NCI-H1694 treated with DMSO at 0.1 percent for 48 hours (cell line): ENCODE measurements at regions not wholly inside any gene's neighbourhood (a gene's known extent, or its start where the extent isn't known, plus 50 kb on each side); places are given as distances from the start of the nearest gene placed in this dataset.

Experiments
- DNase-seq: peaks from one replicate; lab custom pipeline; 2025; lab: John Stamatoyannopoulos, UW

DNA sequence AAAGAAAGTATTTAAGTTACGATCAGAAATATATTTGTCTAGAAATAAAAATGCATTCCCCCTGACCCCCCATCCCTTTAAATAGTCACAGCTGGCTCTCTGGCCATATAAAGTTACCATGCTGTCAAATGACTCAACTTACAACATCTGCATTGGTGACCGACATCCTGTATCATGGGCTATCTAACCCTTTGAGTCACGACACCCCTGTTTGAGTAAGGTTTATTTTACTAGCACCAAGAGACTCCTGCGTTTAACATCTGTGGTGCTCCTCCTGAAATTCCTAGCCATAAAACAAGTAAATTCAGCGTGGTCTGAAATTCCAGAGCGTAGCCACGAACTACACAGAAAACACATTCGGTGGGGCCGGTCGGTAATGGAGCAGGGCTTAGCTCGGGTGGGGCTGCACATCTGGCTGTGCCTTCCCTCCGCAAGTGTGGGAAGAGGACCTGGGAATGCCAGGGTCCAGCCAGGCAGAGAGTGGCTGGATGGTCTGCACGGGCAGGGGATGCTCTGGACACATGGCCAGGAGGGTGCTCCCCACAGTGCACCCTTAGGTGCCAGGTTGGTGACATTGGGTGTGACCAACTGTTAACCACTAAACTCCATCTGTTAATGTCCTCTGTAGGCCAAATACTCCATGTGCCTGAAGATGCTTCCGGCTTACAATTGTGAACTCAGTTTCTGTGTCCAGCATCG is 53.0 kb upstream of the CLDN14 start:
- no peak for DNase-seq

DNA sequence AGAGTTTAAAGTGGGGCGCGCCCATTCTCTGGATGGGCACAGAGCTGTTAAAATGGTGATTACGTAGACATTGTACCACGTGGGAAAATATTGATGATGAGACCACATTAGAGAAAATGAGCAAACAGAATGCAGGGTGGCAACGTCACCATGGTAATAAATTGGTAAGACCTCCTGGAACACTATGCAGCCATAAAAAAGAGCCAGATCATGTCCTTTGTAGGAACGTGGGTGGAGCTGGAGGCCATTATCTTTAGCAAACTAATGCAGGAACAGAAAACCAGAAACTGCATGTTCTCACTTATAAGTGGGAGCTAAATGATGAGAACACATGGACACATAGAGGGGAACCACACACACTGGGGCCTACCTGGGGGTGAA is 53.5 kb upstream of the CLDN14 start:
- DNase-seq, result no peak

DNA sequence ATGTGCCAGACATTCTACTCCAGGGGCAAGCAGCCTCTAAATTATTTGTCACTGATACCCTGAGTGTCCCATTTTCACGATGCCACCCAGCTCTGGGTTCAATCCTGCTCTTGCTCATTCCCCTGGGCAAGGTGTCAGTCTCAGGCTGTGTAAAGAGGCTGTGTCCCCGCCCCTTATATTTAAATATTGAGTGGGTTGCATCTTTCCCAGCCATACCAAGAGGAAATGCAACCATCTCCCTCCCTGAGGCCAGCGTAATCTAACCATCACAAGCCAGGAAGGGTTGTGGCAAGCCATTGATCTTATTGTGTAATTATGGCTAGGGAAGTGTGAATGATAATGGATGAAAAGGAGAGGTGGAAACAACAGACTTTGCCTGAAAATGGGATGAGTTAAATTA is 54.7 kb upstream of the CLDN14 start:
- no peak for DNase-seq

DNA sequence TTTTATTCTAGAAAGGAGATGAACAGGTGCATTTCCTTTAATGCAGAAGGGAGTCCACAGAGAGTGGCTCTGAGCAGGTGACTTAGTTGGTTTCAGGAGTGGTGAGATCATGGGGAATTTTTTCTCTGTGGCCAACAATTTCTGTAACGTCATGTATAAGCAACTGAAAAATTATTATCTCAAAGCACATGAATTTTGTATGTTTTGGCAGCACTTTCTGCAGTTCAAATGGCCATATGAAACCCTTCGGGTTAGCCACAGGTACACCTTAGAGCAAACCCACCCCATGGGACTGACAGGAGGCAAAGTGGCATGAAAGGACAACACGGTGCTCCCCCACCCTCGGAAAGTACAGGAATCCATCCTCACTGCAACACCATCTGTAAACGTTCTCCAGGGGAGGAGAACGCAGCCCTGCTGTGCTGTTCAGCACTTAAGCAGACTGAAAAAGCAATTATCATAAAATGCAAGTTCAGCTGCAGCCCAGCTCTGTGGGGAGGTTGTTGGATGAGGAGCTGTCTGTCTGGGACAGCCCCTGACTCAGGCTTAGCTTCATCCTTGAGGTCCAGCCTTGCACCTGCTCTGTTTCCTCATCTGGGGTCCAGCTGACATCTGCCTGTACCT is 55.8 kb upstream of the CLDN14 start:
- no peak for DNase-seq

DNA sequence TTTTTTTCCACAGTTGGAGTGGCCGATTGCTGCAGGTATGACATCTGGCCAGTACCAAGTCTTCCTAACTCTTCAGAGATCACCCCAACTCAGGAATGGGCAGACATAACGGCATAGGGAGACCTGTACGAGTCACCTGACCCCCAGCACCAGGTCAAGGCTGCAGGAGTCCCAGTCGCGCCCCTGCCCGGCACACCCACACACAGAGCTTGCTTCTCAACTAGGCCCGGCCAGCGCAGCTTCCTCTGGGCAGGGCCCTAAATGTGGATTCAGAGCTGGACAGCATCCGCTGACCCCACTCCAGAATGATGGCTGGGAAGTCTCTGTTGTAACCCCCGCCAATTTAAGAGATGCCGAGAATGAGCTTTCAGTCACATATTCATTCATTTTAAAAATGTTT is 58.8 kb upstream of the CLDN14 start:
- no peak for DNase-seq

DNA sequence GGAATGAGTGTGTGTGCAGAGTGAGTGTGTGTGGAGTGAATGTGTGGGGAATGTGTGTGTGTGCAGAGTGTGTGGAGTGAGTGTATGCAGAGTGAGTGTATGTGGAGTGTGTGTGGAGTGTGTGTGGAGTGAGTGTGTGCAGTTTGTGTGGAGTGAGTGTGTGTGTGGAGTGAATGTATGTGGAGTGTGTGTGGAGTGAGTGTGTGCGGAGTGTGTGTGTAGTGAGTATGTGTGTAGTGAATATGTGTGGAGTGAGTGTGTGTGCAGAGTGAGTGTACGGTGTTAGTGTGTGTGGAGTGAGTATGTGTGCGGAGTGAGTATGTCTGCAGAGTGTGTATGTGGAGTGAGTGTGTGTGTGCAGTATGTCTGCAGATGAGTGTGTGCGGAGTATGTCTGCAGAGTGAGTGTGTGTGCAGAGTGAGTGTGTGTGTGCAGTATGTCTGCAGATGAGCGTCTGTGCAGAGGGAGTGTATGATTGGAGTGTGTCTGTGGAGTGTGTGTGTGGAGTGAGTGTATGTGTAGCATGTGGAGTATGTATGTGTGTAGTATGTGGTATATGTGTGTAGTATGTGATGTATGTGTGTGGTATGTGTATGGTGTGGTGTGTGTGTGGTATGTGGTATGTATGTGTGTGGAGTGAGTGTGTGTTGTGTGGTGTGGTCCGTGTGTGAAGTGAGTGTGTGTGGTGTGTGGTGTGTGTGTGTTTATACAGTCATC is 59.7 kb upstream of the CLDN14 start:
- no peak for DNase-seq

DNA sequence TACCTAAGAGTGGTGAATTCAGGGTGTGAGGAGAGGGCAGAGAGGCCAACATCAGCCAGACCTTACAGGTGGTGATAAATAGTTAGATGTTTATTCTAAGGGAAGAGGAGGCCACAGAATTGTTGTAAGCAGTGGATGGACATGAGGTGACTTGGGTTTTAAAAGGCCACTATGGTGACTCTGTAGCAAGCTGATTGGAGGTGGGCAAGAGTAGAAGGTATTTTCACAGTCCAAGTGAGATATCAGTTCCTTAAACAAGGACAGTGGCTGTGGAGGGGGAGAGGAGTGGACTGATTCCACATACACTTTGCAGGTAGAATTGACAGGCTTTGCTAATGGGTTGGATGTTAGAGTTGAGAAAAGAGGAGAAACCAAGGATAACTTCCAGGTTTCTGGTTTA is 60.8 kb upstream of the CLDN14 start:
- DNase-seq, result no peak

DNA sequence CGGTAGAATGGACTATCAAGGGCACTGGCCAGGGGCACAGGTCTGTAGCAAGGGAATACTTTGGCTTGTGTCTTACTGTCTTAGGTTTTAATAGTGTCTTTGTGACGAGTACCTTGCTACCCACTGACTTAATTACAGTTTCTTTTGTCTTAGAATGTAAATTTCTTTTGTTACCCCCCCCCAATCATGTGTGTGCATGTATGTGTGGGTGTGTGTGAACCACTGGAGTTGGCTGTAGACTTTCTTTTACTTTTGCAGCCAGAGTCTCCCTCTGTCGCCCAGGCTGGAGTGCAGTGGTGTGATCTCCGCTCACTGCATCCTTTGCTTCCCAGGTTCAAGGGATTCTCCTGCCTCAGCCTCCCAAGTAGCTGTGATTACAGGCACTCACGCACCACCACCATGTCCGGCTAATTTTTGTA is 61.8 kb upstream of the CLDN14 start:
- no peak for DNase-seq

DNA sequence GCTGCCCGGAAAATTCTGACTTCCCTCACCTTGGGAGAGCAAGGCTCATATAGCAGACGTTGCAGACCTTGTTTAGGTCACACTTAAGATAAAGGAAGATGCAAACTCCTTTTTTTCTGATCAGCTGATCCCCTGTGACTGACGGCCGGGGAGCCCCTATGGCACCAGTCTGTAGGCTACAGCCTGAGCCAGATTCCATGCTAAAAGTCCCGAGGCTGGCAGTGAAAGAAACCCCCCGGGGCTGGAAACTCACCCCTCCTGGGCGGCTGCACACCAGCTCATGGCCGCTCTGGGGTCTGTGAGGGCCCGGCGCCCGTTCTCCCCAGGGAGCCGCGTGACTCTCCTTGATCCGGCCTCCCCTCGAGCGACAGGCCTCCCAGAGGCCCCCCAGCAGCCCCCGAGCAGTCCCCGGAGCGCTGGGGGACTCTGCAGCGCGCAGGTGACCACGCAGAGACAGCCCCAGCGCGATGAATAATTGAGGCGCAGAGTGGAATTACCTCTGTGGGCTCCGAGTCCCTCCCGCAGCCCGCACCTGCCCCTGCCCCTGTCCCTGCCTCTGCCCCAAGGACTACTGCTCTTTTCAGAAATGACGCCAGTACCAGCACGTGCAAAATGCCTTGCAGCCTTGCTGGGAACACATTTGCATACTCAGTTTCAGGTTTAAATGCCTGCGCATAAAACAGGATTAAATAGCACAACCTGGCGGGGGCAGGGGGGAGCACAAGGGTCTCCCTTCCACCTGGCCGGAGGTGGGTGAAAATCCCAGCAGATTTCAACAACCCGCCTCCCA is 62.6 kb upstream of the CLDN14 start:
- no peak for DNase-seq

DNA sequence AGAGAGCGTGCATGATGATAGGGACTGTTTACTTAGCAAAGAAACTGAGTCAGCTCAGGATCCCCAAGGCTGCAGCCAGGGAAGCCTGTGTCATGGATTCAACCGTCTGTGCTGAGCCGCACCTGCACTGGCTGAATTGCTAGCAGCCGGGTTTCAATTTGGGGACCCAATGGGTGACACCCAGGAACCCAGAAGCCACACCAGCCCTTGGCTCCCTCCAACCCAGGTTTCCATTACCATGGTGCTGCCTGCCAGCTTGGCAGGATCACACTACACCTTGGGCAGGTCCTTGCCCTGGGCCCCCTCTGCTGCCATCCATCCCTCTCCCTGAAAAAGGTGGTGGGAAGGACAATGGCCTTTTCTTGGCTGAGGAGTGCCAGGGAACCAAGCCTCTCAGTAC is 64.0 kb upstream of the CLDN14 start:
- no peak for DNase-seq

DNA sequence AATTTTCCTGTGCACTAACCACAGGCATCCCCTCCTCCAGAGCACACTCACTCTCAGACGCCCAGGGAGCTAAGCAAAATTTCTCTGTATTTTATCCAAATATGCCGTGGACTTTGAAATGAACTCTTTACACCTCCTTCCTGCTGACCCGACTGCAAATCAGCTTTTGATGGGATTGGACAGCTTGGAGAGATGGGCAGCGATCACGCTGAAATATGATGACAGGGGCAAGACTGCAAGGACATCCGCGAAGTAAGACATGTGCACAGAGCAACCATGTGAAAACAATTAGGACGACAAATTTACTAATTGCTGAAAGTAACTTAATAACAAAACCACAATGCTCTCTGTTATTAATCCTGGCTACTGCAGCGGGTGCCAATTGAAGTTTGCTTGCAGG is 64.6 kb upstream of the CLDN14 start:
- no peak for DNase-seq

DNA sequence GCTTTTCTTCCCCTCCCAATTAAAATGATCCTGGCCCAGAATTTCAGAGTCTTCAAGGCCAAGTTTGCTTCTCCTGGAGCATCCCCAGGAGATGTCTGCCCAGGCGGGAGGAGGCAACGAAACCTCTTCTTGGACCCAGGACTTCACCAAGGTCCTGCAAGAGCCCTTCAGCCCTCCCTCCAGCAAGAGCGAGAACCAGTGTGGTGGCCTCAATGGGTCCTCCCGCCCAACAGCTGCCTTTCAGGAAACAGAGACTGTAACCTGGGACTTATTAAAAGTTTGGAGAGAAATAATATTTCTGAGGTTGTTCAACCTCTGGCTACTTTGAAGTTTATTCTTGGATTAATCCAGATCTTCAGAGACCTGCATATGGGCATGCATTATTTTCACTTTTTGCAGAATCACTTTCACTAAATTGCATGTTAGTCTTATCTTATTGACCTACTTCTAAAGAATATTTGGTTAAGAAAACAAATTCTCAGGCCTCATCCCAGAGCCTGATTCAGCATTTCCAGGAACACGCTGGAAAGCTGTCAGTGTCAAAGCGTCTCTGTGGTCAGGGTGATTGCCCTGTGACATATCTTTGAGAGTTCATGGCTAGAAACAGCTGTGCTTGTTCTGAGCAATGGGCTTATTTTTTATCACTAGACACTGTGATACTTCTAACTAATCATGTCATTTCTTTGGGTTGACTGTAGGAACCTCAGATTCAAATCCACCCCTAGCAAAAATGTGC is 66.0 kb upstream of the CLDN14 start:
- DNase-seq, result no peak

DNA sequence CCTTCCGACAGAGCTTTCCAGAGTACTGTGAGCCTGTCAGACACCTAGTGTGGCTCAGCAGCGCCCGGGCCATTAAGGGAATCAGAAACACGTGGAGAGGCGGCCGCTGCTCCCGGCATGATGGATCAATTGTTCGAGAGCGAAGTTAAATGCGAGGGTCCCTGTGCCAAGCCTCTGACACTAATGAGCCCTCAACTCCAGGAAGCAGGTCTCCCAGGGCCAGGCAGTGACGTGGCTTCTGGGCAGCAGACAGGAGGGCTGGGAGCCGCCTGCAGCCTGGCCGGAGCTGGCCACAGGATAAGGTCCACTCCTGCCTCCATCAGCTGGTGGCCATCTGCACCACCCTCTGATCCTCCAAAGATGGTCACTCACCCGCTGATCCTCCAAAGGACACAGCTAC is 67.5 kb upstream of the CLDN14 start:
- DNase-seq, result no peak

DNA sequence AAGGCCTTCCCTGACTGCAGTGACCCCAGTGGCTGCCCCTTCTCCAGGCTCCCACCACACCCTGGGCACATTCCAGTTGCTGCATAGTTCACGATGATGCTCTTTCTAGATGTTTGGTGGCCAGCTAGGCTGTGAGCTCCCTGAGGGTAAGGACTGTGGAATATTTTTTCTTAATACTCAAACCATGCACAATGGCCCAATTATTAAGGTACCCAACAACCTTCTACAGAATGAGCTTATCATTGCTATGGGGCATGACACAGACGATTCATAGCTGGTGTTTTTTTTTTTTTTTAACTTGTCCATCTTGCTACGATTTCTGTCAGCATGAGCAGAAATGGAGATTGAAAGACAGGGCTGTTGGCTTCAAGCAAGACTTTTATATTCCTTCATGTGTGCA is 68.9 kb upstream of the CLDN14 start:
- DNase-seq, result no peak

DNA sequence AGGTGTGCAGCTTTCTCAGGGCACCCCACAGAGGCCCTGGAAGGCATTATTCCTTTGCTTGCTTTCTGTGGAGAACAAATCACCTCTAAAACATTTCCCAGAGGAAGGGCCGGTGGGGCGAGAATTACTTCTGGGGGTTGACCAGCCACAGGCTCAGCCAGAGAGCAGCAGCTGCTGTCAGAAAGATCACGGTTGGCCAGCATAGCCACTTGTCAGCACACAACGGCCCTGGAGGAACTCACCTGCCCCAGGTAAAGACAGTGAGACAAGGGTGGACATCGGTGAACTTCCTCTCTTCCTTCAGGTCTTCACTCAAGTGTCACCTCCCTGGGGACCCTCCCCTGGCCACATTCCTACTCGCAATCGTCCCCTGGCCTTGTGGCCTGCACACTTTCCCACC is 69.5 kb upstream of the CLDN14 start:
- DNase-seq, result no peak

DNA sequence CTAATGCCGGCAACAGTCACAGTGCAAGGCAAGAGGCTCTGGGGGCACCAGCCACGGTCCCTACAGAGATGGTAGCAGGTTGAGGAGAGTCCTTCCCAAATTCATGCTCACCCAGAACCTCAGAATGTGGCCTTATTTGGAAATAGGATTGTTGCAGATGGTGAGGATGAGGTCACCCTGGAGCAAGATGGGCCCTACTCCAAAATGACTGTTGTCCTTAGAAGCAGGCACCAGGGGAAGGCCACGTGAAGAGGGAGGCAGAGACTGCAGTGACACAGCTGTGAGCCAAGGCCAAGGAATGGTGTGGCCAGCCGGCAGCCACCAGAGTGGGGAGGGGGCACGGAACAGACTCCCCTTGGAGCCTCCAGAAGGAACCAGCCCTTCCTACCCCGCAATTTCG is 70.8 kb upstream of the CLDN14 start:
- no peak for DNase-seq

DNA sequence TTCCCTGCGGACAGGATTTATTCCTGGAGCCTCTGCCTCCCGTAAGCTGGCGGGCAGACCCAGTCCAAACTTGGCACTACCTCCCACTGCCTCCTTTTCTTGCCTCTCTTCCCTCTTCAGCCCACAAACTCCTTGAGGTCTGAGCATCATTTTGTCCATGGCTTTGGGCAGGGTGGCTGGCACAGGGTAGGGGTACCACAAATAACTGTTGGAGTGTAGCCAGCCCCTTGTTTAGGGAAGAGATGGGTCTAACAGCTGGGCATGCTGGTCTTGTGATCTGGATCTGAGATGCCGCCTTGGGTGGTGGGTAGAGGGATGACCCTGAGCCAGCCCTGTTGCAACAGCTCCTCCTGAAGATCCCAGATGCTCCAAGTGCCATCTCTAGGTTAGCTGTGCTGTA is 71.4 kb upstream of the CLDN14 start:
- no peak for DNase-seq

DNA sequence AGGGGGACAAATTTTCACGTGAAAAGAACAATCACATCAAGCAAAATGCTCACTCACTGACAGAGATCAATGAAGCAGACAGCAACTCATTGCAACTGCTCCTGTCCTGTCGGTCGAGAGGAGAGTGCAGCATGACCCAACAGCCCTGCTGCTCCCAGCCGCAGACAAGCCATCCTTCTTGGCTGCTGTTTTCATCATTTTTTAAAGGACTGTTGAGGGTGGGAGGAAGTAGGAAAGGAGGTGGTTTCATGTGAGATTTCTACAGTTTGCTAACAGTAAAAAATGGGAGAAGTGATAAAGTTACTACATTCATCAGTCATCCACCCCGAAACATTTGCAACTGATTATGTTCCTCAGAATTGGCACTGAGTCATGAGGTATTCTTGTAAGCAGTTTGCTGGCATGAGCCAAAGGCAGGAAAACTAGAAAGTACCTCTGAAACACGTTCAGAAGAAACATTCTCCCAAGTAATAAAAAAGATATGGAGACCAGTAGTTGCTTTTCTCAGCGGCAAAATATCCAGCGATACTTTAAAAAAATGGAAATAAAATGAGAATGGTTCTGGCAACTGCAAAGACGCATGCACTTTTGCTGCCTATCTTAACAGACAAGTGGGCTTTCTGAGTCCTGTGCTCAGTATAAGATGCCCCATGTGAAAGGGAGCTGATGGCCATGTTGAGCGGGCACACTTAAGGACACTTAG is 72.0 kb upstream of the CLDN14 start:
- DNase-seq, result no peak

DNA sequence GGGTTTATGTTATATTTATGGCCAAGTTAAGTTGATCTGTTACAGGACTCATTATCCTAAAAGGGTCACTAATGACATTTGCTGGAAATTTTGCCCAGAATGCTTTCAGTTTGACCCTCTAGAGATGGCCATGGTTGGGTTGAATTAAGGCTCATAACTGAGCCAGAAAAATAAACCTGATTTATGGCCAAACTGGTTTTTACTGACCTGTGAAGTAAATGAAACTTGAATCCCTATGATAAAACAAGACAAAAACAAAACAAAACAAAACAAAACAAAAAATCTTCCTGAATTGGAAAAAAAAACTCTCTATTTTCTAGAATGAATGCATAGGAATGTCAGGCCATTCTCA is 72.5 kb upstream of the CLDN14 start:
- no peak for DNase-seq

DNA sequence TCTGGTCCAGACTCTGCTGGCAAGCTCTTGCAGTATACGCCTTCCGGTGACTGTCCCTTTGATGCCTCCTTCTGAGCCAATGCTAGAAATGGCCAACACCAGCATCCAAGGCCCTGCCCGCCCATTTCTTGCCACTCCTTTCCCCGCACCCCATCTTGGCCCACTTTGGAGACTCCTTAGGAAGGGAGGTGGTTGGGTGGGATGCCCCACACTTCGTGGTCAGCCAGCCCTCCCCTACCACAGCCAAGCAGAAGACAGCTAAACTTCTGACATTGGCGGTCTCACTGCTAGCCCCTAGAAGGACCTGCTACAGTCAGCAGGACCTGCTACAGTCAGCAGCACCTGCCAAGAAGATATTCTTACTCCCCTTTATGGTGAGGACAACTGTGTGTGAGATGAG is 73.5 kb upstream of the CLDN14 start:
- DNase-seq, result no peak

DNA sequence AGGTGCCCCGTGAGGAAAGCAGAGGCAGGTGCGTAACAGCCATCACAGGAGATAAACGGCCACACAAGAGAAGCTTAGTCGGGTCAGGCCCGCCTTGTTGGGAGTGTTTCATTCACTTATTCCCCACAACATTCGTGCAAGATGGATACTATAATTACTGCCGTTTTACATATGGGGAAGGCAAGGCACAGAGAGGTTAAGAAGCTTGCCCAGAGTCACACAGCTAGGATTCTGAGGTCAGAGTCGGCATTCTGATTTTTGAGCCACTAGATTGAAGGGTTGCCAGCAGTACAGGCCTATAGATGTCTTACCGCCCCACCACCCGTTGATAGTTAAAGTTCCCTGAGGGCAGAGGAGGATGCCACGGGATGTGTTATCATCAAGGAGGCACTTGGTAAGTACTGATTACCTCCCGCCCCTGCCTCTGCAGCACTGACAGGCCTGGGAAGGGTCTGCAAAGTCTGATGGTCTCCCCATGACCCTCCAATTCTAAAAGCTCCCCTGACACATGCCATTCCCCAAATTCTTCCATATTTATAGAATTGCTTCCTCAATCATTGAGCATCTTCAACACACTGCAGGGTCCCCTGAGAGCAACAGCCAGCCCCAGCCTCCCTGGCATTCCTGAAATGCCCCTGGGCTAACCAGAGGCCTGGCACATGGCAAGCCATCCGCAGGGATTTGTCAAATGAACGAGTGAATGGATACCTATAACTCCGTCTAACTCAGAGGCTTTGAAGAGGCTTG is 74.7 kb upstream of the CLDN14 start:
- DNase-seq, result no peak
